HG02759 (cell line): ENCODE measurements at regions not wholly inside any gene's neighbourhood (a gene's known extent, or its start where the extent isn't known, plus 50 kb on each side); places are given as distances from the start of the nearest gene placed in this dataset.
A peak's percentile ranks its signal among the peaks of the same experiment; 100 is the strongest.
"Not testable (repeated sequence)": the region's sequence is repeated elsewhere in the genome, so short reads cannot be mapped to it uniquely, and the experiment has no call there.

ENCODE experiments used
- ATAC-seq: cut with Tn5 transposase; IDR thresholded peaks from one replicate; pipeline ENCODE4 v1.9.1; 2021; ENCODE audit warnings: mild to moderate bottlenecking, moderate library complexity; ENCODE audit not compliant: unreplicated experiment

- ATAC-seq: not testable (repeated sequence)
Measured at GRCh38 chr17:33959098-33959497, 296.0 kb upstream of the CCL2 start.

GRCh38 chr17:33962857-33963655, 292.0 kb upstream of the CCL2 start:
- ATAC-seq: no peak

- peak; percentile 81 for ATAC-seq
Measured at GRCh38 chr17:33964344-33964979, 290.6 kb upstream of the CCL2 start.

GRCh38 chr17:33966410-33967059, 288.6 kb upstream of the CCL2 start:
- ATAC-seq: no peak

GRCh38 chr17:33967608-33968349, 287.3 kb upstream of the CCL2 start:
- no peak for ATAC-seq

GRCh38 chr17:33968350-33969044, 286.6 kb upstream of the CCL2 start:
- ATAC-seq: peak; percentile 55

GRCh38 chr17:33970279-33970678, 284.8 kb upstream of the CCL2 start:
- ATAC-seq: no peak

- ATAC-seq: no peak
Measured at GRCh38 chr17:33972763-33973162, 282.3 kb upstream of the CCL2 start.

GRCh38 chr17:33973491-33973890, 281.6 kb upstream of the CCL2 start:
- ATAC-seq: no peak

GRCh38 chr17:33974276-33974675, 280.8 kb upstream of the CCL2 start:
- ATAC-seq: no peak

- no peak for ATAC-seq
Measured at GRCh38 chr17:33976831-33977230, 278.3 kb upstream of the CCL2 start.

- no peak for ATAC-seq
Measured at GRCh38 chr17:33977729-33978514, 277.2 kb upstream of the CCL2 start.

GRCh38 chr17:33978889-33979288, 276.2 kb upstream of the CCL2 start:
- no peak for ATAC-seq

- no peak for ATAC-seq
Measured at GRCh38 chr17:33980193-33980592, 274.9 kb upstream of the CCL2 start.

GRCh38 chr17:33981711-33982601, 273.1 kb upstream of the CCL2 start:
- no peak for ATAC-seq

GRCh38 chr17:33982909-33983308, 272.2 kb upstream of the CCL2 start:
- no peak for ATAC-seq

GRCh38 chr17:33983824-33984574, 271.1 kb upstream of the CCL2 start:
- no peak for ATAC-seq

- no peak for ATAC-seq
Measured at GRCh38 chr17:33986088-33986487, 269.0 kb upstream of the CCL2 start.
